ENCODE measurements at regions not wholly inside any gene's neighbourhood (a gene's known extent, or its start where the extent isn't known, plus 50 kb on each side); places are given as distances from the start of the nearest gene placed in this dataset.

GRCh38 chr2:5328826-5329225 lies 363.4 kb upstream of the SOX11 start:
- TF ChIP-seq RARA (CRISPR knock-in tag; IDR thresholded peaks at IDR 0.05) (no peak), ZNF589 (CRISPR knock-in tag; conservative IDR thresholded peaks at IDR 0.05) (no peak), GMEB1 (CRISPR knock-in tag; IDR thresholded peaks at IDR 0.05; ENCODE audit: borderline replicate concordance) (no peak), SMC3 (IDR thresholded peaks at IDR 0.05; ENCODE audit: low read length) (no peak), MIXL1 (CRISPR knock-in tag; IDR thresholded peaks at IDR 0.05) (no peak), PRPF4 (IDR thresholded peaks at IDR 0.05; ENCODE audit: low read depth, low read length, poor library complexity, severe bottlenecking) (no peak)
